Fibroblast of peridontal ligament (primary cell): ENCODE measurements at regions not wholly inside any gene's neighbourhood (a gene's known extent, or its start where the extent isn't known, plus 50 kb on each side); places are given as distances from the start of the nearest gene placed in this dataset.

Experiments used
- DNase-seq: peaks from one replicate; pipeline ENCODE4 v3.0.0-alpha.2; 2010; ENCODE audit errors: extremely low read depth

GRCh38 chr17:21517538-21518293, 141.6 kb downstream of the KCNJ12 start:
- DNase-seq = no peak

- no peak for DNase-seq
Measured at GRCh38 chr17:21522755-21523336, 146.7 kb downstream of the KCNJ12 start.

DNA sequence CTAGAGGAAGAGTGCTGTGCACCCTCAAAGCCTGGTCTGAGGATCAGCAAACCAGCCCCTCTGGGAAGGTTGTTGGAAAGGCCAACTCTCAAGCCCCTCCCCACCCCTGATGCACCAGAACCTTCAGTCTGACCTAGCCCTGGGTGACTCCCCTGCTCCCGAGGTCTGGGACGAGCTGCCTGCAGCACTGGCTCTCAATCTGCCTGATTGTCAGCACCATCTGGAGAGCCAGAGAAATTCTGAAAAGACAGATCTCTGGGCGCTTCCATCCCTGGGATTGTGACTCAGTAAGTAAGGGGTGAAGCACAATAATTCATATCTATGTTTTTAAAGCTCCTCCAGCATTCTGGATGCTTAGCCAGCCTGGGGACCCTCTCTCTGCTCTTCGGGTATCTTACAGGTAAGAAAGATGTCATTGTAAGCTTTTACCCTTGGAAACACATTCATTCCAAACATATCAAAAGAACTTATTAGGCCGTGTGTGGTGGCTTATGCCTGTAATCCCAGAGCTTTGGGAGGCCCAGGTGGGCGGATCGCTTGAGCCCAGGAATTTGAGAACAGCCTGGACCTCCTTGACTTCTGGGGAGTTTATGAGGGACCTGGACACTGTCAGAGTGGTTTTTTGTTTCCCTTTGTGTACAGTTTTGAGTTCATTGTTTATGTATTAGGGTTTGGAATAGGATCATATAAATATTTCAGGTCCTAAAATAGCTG, 147.5 kb downstream of the KCNJ12 start:
- DNase-seq = no peak

DNA sequence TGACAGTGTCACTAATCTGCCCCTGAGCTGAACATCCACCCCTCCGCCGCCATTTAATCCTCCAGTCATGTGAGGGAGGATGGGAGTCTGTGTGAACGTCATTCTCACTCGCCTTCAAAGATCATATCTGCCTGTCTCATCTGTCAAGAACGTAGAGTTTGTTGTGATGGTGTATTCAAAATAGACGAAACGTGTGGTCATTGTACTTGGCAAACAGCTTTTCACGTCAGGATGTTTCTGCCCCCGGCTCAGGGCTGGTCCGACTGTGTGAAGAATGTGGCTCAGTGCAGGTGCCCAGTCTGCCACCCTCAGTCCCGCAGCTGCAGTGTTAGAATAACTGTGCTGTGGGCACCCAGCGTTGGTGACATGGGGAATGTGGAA, 148.0 kb downstream of the KCNJ12 start:
- no peak for DNase-seq

DNA sequence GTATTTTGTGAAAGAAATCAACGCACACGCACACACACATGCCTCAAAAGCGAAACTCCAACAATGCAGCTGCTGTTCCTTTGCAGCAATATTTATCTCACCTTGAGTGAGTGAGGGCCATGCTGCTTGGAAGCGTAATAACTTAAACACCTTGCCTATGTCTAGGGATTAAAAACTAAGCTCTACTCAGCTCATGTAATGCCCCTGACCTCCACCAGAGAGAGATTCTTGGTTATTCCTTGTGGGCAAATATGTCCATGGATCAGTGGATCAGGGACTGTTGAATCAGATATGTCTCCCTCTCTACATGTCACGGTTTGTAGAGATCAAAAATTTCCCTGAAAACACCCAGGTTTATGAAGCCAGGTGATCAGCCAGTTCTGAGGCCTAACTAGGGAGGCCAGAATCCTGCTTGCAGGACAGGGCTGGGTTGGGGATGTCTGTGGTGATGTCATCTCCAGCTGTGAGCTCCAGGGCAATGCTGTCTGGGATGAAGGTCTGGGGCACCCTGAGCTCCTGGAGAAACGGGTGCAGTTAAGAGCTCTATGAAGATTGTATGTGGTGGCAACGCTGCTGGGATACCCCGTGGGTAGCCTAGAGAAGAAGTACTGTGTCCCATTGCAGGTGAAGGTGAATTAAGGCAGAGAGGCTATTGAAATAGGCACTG, 149.4 kb downstream of the KCNJ12 start:
- no peak for DNase-seq

DNA sequence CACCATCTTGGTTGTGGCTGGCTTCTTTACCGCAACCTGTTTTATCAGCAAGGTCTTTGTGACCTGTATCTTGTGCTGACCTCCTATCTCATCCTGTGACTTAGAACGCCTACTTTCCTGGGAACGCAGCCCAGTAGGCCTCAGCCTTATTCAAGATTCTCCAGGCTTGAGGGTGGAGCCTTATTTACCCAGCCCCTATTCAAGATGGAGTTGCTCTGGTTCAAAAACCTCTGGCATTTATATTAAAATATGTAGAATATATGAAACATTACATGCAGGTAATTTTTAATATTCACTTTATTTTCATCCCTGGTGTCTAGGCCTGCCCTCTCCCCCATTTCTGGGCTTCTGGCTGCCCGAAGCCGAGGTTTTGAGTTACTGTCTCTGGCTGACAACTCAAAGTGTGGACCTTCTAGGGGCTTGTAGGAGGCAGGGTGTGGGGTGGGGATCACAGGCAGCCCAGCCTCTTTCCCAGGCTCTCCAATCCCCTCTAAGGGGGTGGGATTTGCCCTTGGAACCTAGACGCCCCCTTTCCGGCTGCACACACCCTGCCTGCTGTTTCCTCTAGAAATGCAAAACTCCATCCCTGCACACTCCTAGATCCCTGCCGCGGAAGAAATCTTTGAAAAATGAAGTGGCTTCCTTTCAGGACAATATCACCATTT, 152.0 kb downstream of the KCNJ12 start:
- no peak for DNase-seq

DNA sequence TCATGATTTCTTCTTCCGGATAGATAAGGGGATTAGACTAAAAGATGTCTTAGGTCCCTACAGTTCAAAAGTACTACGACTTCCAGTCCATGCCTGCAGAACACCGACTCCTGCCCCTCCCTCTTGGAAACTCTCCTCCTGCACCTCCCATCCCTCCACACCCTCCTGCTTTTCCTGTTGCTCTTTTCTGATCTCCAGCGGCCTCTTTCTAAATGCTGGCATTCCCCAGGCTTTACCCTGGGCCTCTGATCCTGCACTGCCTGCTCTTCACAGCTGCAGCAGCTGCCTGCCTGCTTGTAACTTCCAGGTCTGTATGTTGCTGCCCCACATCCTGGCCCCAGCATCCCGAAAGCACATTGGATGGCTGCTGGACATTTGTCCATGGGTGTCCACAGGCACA, 154.2 kb downstream of the KCNJ12 start:
- DNase-seq = no peak

- no peak for DNase-seq
Measured at GRCh38 chr17:21530841-21531240, 154.7 kb downstream of the KCNJ12 start.

DNA sequence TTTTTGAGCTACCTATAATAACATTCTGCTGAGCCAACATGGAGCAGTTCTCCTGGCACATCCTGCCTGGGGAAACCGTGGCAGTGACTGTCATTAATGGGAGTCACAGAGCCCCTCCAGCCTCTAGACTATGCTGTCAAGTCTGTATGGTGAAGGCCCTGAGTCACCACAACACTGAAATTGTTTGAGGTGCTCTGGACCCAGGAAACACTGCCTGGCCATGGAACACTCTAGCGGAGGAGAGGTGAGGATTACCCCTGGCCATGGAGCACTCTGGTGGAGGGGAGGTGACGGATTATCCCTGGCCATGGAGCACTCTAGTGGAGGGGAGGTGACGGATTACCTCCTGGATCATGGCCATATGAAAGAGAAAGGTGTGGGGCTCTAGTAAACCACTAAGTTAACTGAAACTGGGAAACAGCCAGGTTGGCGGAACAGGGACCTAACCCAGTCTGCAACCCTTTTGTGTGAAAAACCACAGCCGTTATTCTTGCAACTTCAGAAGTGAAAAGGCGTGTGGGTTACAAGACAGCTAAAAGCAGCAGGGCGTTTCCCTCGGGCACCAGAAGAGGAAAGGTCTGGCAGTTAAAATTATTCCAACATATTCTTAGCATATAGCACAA, 156.7 kb downstream of the KCNJ12 start:
- no peak for DNase-seq

DNA sequence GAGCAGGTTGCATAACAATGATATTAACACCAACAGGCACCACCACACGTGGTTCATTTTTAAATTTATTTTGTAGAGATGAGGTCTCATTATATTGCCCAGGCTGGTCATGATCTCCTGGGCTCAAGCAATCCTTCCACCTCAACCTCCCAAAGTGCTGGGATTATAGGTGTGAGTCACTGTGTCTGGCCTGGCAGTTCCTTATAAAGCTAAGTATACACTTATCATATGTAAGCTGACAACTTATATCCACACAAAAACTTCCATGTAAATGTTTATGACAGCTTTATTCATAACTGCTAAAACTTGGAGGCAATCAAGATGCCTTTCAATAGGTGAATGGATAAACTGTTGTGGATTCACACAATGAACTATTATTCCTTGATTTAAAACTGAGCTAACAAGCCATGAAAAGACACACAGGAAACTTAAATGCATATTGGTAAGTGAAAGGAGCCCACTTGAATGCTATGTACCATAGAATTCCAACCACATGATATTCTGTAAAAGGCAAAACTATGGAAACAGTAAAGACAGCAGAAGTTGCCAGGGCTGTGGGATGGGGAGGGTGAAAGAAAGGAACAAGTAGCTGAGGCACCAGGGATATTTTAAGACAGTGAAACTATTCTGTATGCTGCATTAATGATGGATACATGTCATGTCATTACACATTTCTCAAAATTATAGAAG, 156.5 kb upstream of the KCNJ18 start:
- no peak for DNase-seq

GRCh38 chr17:21537302-21537701, 155.0 kb upstream of the KCNJ18 start:
- DNase-seq = no peak

GRCh38 chr17:21538615-21539014, 153.7 kb upstream of the KCNJ18 start:
- no peak for DNase-seq

GRCh38 chr17:21539146-21539545, 153.2 kb upstream of the KCNJ18 start:
- DNase-seq = peak; percentile 10

GRCh38 chr17:21540502-21540901, 151.8 kb upstream of the KCNJ18 start:
- DNase-seq = no peak

DNA sequence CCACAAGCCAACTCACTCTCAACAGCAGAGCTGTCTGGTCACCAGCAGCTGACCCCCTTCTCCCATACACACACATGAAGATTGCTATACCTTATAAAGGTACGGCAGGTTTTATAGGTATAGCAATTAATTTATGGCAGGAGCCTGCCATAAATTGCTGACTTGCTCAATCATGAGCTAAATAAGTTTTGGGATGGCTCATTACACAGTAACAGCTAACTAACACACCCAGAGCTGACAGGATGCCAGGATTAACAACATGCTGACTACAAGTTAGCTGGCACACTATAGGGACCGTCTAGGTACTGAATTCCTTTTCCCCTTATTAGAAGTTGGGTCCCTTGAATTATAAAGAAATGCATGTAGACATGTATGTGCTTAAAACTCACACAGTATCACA, 150.3 kb upstream of the KCNJ18 start:
- DNase-seq = no peak

GRCh38 chr17:21542991-21543390, 149.3 kb upstream of the KCNJ18 start:
- no peak for DNase-seq

GRCh38 chr17:21545064-21545463, 147.3 kb upstream of the KCNJ18 start:
- no peak for DNase-seq

DNA sequence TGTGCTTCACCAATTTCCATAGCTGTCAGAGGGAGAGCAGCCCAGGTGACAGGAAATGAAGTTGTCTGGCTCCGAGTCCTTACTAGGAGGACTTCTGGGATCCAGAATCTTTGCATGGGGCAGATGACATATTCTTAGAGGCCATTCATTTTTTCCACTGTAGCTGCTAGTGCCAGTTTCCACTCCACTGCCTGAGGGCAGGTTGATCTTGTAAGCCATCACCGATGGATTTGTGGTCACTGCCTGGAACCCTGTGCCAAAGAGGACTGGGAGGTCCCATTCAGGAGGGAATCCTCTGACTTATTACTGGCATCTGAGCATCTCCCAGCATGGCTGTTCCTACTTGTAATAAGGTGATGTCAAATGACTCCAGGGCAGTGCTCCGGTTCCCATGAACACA, 144.1 kb upstream of the KCNJ18 start:
- DNase-seq = no peak

GRCh38 chr17:21549107-21549687, 143.1 kb upstream of the KCNJ18 start:
- peak; percentile 16 for DNase-seq

GRCh38 chr17:21550031-21550430, 142.3 kb upstream of the KCNJ18 start:
- peak; percentile 61 for DNase-seq
